GM18868 (cell line): ENCODE measurements at regions not wholly inside any gene's neighbourhood (a gene's known extent, or its start where the extent isn't known, plus 50 kb on each side); places are given as distances from the start of the nearest gene placed in this dataset.

Experiments
- ATAC-seq: cut with Tn5 transposase; IDR thresholded peaks from one replicate; pipeline ENCODE4 v1.9.1; 2021; ENCODE audit warnings: mild to moderate bottlenecking, moderate library complexity; ENCODE audit not compliant: unreplicated experiment

GRCh38 chr7:19455623-19456022 lies 253.2 kb downstream of the POLR1F start:
- ATAC-seq = no peak

- ATAC-seq = no peak
Observed at GRCh38 chr7:19448091-19448490, 260.7 kb downstream of the POLR1F start.

- ATAC-seq = peak; percentile 80
Observed at GRCh38 chr7:19442016-19442785, 266.6 kb downstream of the POLR1F start.

- ATAC-seq = no peak
Observed at GRCh38 chr7:19439517-19439916, 269.3 kb downstream of the POLR1F start.

- ATAC-seq = no peak
Observed at GRCh38 chr7:19437446-19437845, 271.4 kb downstream of the POLR1F start.

- no peak for ATAC-seq
Observed at GRCh38 chr7:19427944-19428343, 280.9 kb downstream of the POLR1F start.

GRCh38 chr7:19421861-19422260 lies 276.6 kb upstream of the FERD3L start:
- ATAC-seq = no peak

GRCh38 chr7:19417231-19417630 lies 272.0 kb upstream of the FERD3L start:
- no peak for ATAC-seq

- ATAC-seq = no peak
Observed at GRCh38 chr7:19415123-19415522, 269.9 kb upstream of the FERD3L start.

GRCh38 chr7:19413443-19413965 lies 268.3 kb upstream of the FERD3L start:
- ATAC-seq = no peak

- ATAC-seq = no peak
Observed at GRCh38 chr7:19410691-19411090, 265.5 kb upstream of the FERD3L start.

GRCh38 chr7:19410106-19410505 lies 264.9 kb upstream of the FERD3L start:
- no peak for ATAC-seq

- ATAC-seq = no peak
Observed at GRCh38 chr7:19408706-19409220, 263.5 kb upstream of the FERD3L start.

GRCh38 chr7:19407270-19407669 lies 262.0 kb upstream of the FERD3L start:
- ATAC-seq = peak; percentile 60

GRCh38 chr7:19405541-19405940 lies 260.3 kb upstream of the FERD3L start:
- no peak for ATAC-seq

GRCh38 chr7:19404912-19405329 lies 259.7 kb upstream of the FERD3L start:
- ATAC-seq = peak; percentile 40

GRCh38 chr7:19403691-19404090 lies 258.5 kb upstream of the FERD3L start:
- no peak for ATAC-seq

- ATAC-seq = no peak
Observed at GRCh38 chr7:19401461-19401860, 256.2 kb upstream of the FERD3L start.

- ATAC-seq = no peak
Observed at GRCh38 chr7:19400758-19401254, 255.6 kb upstream of the FERD3L start.

- peak; percentile 99 for ATAC-seq
Observed at GRCh38 chr7:19397911-19398310, 252.7 kb upstream of the FERD3L start.

GRCh38 chr7:19392246-19392645 lies 247.0 kb upstream of the FERD3L start:
- no peak for ATAC-seq

GRCh38 chr7:19390795-19391194 lies 245.6 kb upstream of the FERD3L start:
- no peak for ATAC-seq
